ENCODE measurements at regions not wholly inside any gene's neighbourhood (a gene's known extent, or its start where the extent isn't known, plus 50 kb on each side); places are given as distances from the start of the nearest gene placed in this dataset.

GRCh38 chr5:136675769-136676168 lies 310.4 kb upstream of the TRPC7 start:
- TF ChIP-seq CTCF (conservative IDR thresholded peaks at IDR 0.05 in 1 of 2, IDR thresholded peaks at IDR 0.05 in 1 of 2; ENCODE audit: low read depth in 1 of 2, low read length in 2 of 2) (no peak), EZH2 (IDR thresholded peaks at IDR 0.05; ENCODE audit: low read length, missing control alignments) (no peak)
